ENCODE measurements at regions not wholly inside any gene's neighbourhood (a gene's known extent, or its start where the extent isn't known, plus 50 kb on each side); places are given as distances from the start of the nearest gene placed in this dataset.

DNA sequence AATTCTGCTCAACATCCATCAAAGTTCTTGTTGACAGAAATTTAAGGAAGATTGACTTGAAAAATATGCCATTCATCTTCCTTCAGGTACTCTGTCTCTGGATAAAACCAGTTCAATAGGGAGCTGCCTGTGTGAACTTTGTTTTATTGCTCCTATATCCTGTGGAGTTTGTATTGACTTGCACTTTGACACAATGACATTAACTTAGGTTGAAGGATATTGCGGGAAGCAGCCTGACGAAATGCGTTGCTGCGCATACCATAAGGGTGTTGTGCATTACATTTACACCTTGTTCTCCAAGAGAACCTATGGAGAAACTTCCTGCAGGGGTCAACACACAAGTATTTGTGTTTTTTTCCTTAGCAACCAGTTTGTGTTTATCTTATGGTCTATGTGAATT lies 185.4 kb upstream of the GRIK2 start (continued):
- no peak for TF ChIP-seq ZNF585B (tag by site-specific recombination; IDR thresholded peaks at IDR 0.05)
- TF ChIP-seq ZNF174 (tag by site-specific recombination; IDR thresholded peaks at IDR 0.05) = no peak
- TF ChIP-seq ZNF791 (tag by site-specific recombination; IDR thresholded peaks at IDR 0.05) = no peak
- TF ChIP-seq HOXC10 (CRISPR knock-in tag; IDR thresholded peaks at IDR 0.05) = no peak
- no peak for TF ChIP-seq ZNF660 (tag by site-specific recombination; IDR thresholded peaks at IDR 0.05)
- TF ChIP-seq ZNF112 (tag by site-specific recombination; IDR thresholded peaks at IDR 0.05) = no peak
- TF ChIP-seq PRDM10 (tag by site-specific recombination; IDR thresholded peaks at IDR 0.05) = no peak
- no peak for TF ChIP-seq ZNF514 (tag by site-specific recombination; IDR thresholded peaks at IDR 0.05)
- no peak for TF ChIP-seq ZNF596 (tag by site-specific recombination; IDR thresholded peaks at IDR 0.05)
- TF ChIP-seq GLI2 (tag by site-specific recombination; IDR thresholded peaks at IDR 0.05; ENCODE audit: borderline replicate concordance, low read depth) = no peak
- TF ChIP-seq ZNF248 (tag by site-specific recombination; IDR thresholded peaks at IDR 0.05) = no peak

- POLR2A ChIA-PET = no interaction called here
- CTCF ChIA-PET = no interaction called here
- H3K4me1 ChIP-seq (ENCODE audit: control insufficient read depth, insufficient read depth, low read length) = no peaks in the 10 kb centered on the region
- no peak overlapping the region for H3K27ac ChIP-seq (ENCODE audit: extremely low read depth, low read depth, low read length)
- H3K36me3 ChIP-seq (ENCODE audit: control insufficient read depth in 2 of 2, insufficient read depth in 1 of 2, low read length in 2 of 2) = no peaks in the 10 kb centered on the region
- no peak for TF ChIP-seq RBAK (tag by site-specific recombination; IDR thresholded peaks at IDR 0.05)
- no peak for TF ChIP-seq ZNF654 (tag by site-specific recombination; IDR thresholded peaks at IDR 0.05; ENCODE audit: low read depth)
- TF ChIP-seq ZNF660 (tag by site-specific recombination; IDR thresholded peaks at IDR 0.05) = no peak
- H3K9me3 ChIP-seq (ENCODE audit: control insufficient read depth, insufficient read depth, low read depth, low read length) = no peaks in the 10 kb centered on the region
- H3K4me3 ChIP-seq (ENCODE audit: low read depth, low read length) = no peak overlapping the region
These were observed 180.9 kb upstream of the GRIK2 start for GRCh38 chr6:101212640-101213039.

DNA sequence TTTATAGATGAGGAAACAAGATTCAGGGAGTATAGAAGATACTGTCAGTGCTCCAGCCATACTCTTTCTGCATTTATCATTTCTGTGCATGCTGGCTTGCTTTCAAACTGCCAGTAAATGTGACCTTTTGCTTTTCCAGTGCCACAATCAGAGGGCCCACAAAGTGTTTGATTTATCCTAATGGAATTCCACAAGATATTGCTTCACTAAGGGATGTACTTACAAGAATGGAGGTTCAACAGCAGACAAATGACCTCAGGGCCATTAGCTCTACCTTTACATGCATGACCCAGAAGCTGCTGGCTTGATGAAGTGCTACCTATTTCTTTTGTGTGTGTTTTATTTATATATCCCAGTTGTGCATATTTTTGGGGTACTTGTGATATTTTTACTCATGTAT lies 171.5 kb upstream of the GRIK2 start:
- Histone ChIP-seq H3K9me3 (ENCODE audit: control insufficient read depth, insufficient read depth, low read depth, low read length) (no peaks in the 10 kb centered on the region), H3K27ac (ENCODE audit: extremely low read depth, low read depth, low read length) (no peak overlapping the region), H3K4me1 (ENCODE audit: control insufficient read depth, insufficient read depth, low read length) (no peaks in the 10 kb centered on the region), H3K4me3 (ENCODE audit: low read depth, low read length) (no peak overlapping the region), H3K36me3 (ENCODE audit: control insufficient read depth in 2 of 2, insufficient read depth in 1 of 2, low read length in 2 of 2) (no peaks in the 10 kb centered on the region)
- ChIA-PET POLR2A (no interaction called here), CTCF (interaction anchor here (0.6 kb wide), 1 partner anchor 49 kb away, joined by 3 read pairs; no protein-coding TSS in a partner anchor)
- TF ChIP-seq ZNF19 (tag by site-specific recombination; IDR thresholded peaks at IDR 0.05; ENCODE audit: low read depth) = no peak
- no peak for TF ChIP-seq ZNF488 (tag by site-specific recombination; IDR thresholded peaks at IDR 0.05)
- no peak for TF ChIP-seq ZBTB1 (tag by site-specific recombination; IDR thresholded peaks at IDR 0.05)
- no peak for TF ChIP-seq ZNF280D (tag by site-specific recombination; IDR thresholded peaks at IDR 0.05)
- no peak for TF ChIP-seq ZNF837 (tag by site-specific recombination; IDR thresholded peaks at IDR 0.05)
- no peak for TF ChIP-seq MZF1 (tag by site-specific recombination; IDR thresholded peaks at IDR 0.05; ENCODE audit: borderline replicate concordance)
- TF ChIP-seq ZNF571 (tag by site-specific recombination; IDR thresholded peaks at IDR 0.05) = no peak
- TF ChIP-seq ZNF558 (tag by site-specific recombination; IDR thresholded peaks at IDR 0.05) = no peak
- no peak for TF ChIP-seq OSR2 (tag by site-specific recombination; IDR thresholded peaks at IDR 0.05)
- TF ChIP-seq TCF7L2 (IDR thresholded peaks at IDR 0.05; ENCODE audit: borderline replicate concordance, low read depth, low read length) = no peak
- no peak for TF ChIP-seq ZNF510 (tag by site-specific recombination; IDR thresholded peaks at IDR 0.05; ENCODE audit: insufficient replicate concordance)
- TF ChIP-seq, protein P1, sequence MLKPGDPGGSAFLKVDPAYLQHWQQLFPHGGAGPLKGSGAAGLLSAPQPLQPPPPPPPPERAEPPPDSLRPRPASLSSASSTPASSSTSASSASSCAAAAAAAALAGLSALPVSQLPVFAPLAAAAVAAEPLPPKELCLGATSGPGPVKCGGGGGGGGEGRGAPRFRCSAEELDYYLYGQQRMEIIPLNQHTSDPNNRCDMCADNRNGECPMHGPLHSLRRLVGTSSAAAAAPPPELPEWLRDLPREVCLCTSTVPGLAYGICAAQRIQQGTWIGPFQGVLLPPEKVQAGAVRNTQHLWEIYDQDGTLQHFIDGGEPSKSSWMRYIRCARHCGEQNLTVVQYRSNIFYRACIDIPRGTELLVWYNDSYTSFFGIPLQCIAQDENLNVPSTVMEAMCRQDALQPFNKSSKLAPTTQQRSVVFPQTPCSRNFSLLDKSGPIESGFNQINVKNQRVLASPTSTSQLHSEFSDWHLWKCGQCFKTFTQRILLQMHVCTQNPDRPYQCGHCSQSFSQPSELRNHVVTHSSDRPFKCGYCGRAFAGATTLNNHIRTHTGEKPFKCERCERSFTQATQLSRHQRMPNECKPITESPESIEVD (tag by site-specific recombination; IDR thresholded peaks at IDR 0.05) = no peak
